Retinal pigment epithelial cell (primary cell): ENCODE measurements at regions not wholly inside any gene's neighbourhood (a gene's known extent, or its start where the extent isn't known, plus 50 kb on each side); places are given as distances from the start of the nearest gene placed in this dataset.
"Not testable (repeated sequence)": the region's sequence is repeated elsewhere in the genome, so short reads cannot be mapped to it uniquely, and the experiment has no call there.

Experiments
- DNase-seq: peaks from one replicate; pipeline ENCODE4 v3.0.0-alpha.2; 2010; ENCODE audit warnings: low read depth
- H3K4me3 ChIP-seq: 2 replicates; pipeline ENCODE4 v1.5.1; 2011; ENCODE audit warnings: mild to moderate bottlenecking, low read length, control low read depth, moderate library complexity
- TF ChIP-seq, protein P1 (sequence below): conservative IDR thresholded peaks from 2 replicates; pipeline ENCODE4 v1.5.1; 2011; ENCODE audit warnings: low read depth, low read length, control low read depth, inconsistent platforms

DNA sequence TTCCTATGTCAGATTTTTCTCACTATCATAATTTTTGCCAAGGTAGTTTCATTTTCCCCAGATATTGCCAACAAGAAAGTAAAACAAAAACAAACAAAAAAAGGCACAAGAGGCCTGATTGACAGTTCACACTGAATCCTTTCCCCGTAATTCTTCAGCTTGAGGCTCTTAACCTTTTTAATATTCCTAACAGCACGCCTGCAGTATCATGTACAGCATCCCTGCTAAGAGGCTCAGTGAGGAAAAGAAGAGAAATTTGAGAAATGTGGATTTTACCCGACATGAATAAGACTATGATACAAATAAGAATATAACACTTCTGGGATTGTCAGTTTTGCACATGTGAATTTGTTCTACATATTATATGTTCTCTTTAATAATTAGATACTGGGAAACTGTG, 182.4 kb upstream of the CDK1 start:
- no peak for DNase-seq
- TF ChIP-seq, protein P1, sequence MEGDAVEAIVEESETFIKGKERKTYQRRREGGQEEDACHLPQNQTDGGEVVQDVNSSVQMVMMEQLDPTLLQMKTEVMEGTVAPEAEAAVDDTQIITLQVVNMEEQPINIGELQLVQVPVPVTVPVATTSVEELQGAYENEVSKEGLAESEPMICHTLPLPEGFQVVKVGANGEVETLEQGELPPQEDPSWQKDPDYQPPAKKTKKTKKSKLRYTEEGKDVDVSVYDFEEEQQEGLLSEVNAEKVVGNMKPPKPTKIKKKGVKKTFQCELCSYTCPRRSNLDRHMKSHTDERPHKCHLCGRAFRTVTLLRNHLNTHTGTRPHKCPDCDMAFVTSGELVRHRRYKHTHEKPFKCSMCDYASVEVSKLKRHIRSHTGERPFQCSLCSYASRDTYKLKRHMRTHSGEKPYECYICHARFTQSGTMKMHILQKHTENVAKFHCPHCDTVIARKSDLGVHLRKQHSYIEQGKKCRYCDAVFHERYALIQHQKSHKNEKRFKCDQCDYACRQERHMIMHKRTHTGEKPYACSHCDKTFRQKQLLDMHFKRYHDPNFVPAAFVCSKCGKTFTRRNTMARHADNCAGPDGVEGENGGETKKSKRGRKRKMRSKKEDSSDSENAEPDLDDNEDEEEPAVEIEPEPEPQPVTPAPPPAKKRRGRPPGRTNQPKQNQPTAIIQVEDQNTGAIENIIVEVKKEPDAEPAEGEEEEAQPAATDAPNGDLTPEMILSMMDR = no peak
- no peak overlapping the region for H3K4me3 ChIP-seq

DNA sequence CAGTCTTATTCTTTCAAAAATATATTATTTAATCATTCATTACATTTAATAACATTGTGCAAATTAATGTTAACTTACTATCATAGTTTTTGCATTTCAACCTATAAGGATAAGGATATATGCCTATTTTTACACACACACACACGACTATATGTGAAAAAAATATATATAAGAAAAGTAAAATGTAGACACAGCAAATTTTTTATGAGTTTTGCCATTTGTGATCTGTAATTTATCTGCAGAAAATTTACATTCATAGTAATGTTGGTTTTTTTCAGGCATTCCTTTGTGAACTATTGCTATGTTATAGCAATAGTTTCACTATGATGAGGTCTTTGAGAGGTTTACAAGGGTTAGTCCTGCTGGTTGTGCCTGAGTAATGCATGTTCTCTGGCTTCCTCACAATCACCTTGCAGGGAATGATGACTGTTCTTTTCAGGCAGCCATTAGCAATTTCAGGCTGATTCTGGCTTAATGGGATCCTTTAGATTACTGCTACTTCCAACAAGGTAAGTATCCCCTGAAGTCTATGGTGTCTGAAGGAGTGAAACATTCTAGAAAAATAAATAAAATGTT, 183.7 kb upstream of the CDK1 start:
- H3K4me3 ChIP-seq = no peak overlapping the region
- no peak for DNase-seq

DNA sequence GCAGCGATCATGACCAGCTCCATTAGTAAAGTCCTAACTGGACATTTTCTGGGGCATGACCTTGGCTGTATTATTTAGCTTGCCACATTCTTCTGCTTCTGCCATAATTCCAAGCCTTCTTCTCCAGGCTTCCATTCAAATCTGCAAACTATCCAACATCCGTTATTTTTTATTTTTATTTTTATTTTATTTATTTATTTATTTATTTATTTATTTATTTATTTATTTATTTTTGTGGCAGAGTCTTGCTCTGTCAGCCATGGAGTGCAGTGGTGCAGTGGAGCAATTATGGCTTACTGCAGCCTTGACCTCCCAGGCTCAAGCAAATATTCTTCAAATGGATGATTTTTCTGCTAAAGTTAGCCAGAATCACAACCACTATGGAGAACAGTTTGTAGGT, 187.2 kb upstream of the CDK1 start:
- DNase-seq = no peak
- no peak overlapping the region for H3K4me3 ChIP-seq
- TF ChIP-seq, protein P1 = no peak

More for the DNA sequence above, 183.7 kb upstream of the CDK1 start:
- TF ChIP-seq, protein P1 = peak; percentile 26

DNA sequence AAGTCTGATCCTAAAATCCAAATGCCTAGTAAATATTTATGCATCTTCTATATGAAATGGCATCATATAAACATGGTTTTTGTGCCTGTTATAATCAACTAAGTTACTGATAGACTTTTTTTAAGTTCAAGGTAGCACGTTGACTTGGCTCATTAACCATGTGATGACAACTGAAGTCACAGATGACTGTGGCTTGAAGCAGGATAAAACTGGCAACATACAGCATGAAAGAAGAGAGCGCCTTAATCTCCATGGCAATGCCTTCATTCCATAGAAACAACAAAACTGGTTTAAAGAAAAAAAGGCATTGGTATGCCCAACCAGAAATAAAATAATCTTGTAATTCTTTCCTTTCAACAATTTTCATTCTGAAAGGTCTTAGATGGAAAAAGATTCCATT, 188.9 kb upstream of the CDK1 start:
- TF ChIP-seq, protein P1 = no peak
- no peak for DNase-seq
- no peak overlapping the region for H3K4me3 ChIP-seq

DNA sequence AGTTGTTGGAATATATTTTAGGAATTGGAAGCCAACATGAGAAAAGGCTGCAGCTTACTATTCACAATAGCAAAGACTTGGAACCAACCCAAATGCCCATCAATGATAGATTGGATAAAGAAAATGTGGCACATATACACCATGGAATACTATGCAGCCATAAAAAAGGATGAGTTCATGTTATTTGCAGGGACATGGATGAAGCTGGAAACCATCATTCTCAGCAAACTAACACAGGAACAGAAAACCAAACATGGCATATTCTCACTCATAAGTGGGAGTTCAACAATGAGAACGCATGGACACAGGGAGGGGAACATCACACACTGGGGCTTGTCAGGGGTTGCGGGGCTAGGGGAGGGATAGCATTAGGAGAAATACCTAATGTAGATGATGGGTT, 192.1 kb upstream of the ANK3 start:
- H3K4me3 ChIP-seq, DNase-seq: not testable (repeated sequence)

DNA sequence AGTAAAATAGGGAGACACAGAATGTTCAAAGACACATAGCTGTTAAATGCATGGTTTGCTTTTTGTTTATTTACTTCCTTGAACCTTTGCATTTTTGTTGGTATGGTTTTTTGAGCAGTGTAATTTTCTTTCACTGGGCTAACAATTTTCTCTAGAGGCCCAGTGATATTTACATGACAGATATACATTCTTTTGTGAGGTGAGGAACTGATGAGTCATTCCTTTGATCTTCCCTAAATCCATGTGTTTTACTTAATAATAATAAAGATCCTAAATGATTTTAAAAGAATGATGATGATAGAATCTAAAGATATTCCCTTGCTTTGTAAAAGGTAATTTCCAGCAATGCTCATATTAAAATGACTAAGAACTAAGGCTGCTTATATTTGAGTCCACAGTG, 188.5 kb upstream of the ANK3 start:
- no peak for DNase-seq
- H3K4me3 ChIP-seq = no peak overlapping the region
- TF ChIP-seq, protein P1 = no peak

DNA sequence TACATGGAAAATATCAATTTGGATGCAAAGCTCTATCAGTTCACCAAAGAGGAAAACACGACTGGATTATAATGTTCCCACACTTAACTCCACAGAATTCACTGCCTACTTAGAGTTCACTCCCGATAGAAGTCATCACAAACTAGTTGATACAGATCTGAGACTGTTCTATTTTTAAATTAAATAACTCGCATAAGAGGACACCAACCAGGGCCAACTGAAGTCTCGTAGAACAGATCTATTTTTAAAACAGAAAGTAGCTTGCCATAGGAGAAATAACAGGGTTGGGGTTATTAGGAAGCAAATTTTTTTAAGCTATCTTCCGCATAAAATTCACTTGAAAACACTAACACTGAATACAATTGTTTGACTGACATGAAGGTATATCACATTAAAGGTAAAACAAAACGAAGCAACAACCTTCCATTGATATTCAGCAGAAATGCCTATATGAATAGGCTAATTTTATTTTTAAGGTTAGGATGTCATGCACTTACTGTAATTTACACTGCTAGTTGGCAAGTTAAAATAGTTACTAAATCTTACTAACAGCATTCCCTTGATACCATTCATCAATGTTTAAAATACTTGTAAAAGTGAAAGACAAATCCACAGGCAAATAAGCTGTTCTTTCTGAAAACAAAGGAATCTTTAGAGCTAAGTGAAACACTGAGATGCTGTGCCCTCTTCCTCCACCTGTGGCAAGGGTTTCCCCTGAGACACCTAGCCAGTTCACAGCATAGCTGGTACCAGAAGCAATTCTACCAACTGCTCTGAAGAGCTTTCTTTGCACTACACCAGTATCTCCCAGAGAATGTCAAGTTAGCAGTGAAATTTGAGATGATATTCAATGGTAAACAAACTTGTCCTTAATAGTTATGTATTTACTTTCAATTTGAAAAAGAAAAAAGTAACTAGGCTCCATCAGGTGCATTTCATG, 186.7 kb upstream of the ANK3 start:
- no peak for DNase-seq
- H3K4me3 ChIP-seq = no peak overlapping the region
- TF ChIP-seq, protein P1 = no peak
